OCI-LY3 (cell line): ENCODE measurements at regions not wholly inside any gene's neighbourhood (a gene's known extent, or its start where the extent isn't known, plus 50 kb on each side); places are given as distances from the start of the nearest gene placed in this dataset.

Experiments used
- H2AFZ ChIP-seq: fragments of 200-600, 300-600 bp; shearing (Covaris generic); 2 replicates; pipeline ENCODE4 v1.6.0; 2014; ENCODE audit warnings: antibody characterized with exemption, low read depth, low read length
- H3K27ac ChIP-seq: fragments of 200-600, 300-600 bp; sonication (generic); 2 replicates; pipeline ENCODE4 v1.5.1; 2014; ENCODE audit warnings: mild to moderate bottlenecking, low read length, moderate library complexity, mixed read lengths
- H3K27me3 ChIP-seq: fragments of 200-600, 300-600 bp; sonication (generic); 2 replicates; pipeline ENCODE4 v1.6.1; 2014; ENCODE audit warnings: low read depth, low read length, mixed read lengths
- H3K36me3 ChIP-seq: fragments of 200-600, 300-600 bp; sonication (generic); replicated peaks from 2 replicates; pipeline ENCODE3; 2014; ENCODE audit warnings: low read depth, low read length, mixed read lengths
- H3K4me1 ChIP-seq: fragments of 300-600, 200-600 bp; sonication (generic); 2 replicates; pipeline ENCODE4 v1.6.1; 2014; ENCODE audit warnings: low read length, mixed read lengths
- H3K4me2 ChIP-seq: fragments of 200-600, 300-600 bp; sonication (generic); 2 replicates; pipeline ENCODE4 v1.6.1; 2014; ENCODE audit warnings: low read length, mixed read lengths
- H3K4me3 ChIP-seq: fragments of 300-600, 200-600 bp; sonication (generic); 2 replicates; pipeline ENCODE4 v1.5.1; 2014; ENCODE audit warnings: antibody characterized with exemption, mild to moderate bottlenecking, low read length, moderate library complexity
- H3K79me2 ChIP-seq: fragments of 300-600, 200-600 bp; shearing (Covaris generic); 2 replicates; pipeline ENCODE4 v1.6.1; 2014; ENCODE audit warnings: mild to moderate bottlenecking, low read length, mixed read lengths
- H3K9ac ChIP-seq: fragments of 300-600, 200-600 bp; shearing (Covaris generic); 2 replicates; pipeline ENCODE4 v1.6.0; 2014; ENCODE audit warnings: mild to moderate bottlenecking, low read length, moderate library complexity
- H3K9me3 ChIP-seq: fragments of 200-600, 300-600 bp; shearing (Covaris generic); 2 replicates; pipeline ENCODE4 v1.6.1; 2014; ENCODE audit warnings: low read length, mixed read lengths; ENCODE audit not compliant: insufficient read depth
- H4K20me1 ChIP-seq: fragments of 200-600, 300-600 bp; sonication (generic); 2 replicates; pipeline ENCODE4 v1.6.1; 2016; ENCODE audit warnings: low read length, mixed read lengths; ENCODE audit not compliant: insufficient read depth
- CTCF ChIP-seq: fragments of 200-600, 300-600 bp; sonication (generic); IDR thresholded peaks from 2 replicates; pipeline ENCODE4 v1.5.1; 2014; ENCODE audit warnings: antibody characterized with exemption, low read length, low read depth
- EZH2phosphoT487 ChIP-seq: fragments of 200-600 bp; shearing (Covaris generic); IDR thresholded peaks from 2 replicates; pipeline ENCODE4 v1.6.1; 2018; ENCODE audit warnings: antibody characterized with exemption, mixed run types, low read depth

- TF ChIP-seq CTCF: no peak
- TF ChIP-seq EZH2phosphoT487: no peak
Measured at GRCh38 chr14:84922370-84922769, 607.6 kb upstream of the FLRT2 start.

DNA sequence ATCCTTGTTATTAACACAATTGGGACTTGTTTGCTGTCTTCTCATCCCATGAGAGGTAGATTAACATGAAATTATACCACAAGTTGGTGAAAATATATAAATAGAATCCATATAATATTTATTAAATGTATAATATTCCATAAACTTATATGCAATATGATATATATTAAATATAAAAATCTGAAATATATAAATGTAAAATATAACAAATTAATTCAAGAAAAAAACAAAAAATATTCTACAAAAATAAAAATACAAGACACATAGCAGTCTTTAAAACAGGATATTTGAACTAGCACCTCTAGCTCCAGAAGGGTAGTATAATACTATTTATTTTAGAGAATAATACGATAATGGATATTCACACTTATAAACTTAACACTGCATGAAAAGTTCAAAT lies 603.3 kb upstream of the FLRT2 start:
- Histone ChIP-seq H3K36me3 (no peaks in the 10 kb centered on the region), H3K4me3 (no peak overlapping the region), H3K9me3 (no peaks in the 10 kb centered on the region), H3K27ac (no peak overlapping the region), H3K9ac (no peak overlapping the region), H2AFZ (no peak overlapping the region; the same call in 1 of the 2 replicates), H3K4me2 (no peak overlapping the region), H3K27me3 (no peaks in the 10 kb centered on the region), H3K4me1 (no peaks in the 10 kb centered on the region), H4K20me1 (no peaks in the 10 kb centered on the region), H3K79me2 (no peaks in the 10 kb centered on the region)
- TF ChIP-seq CTCF (no peak), EZH2phosphoT487 (no peak)

More at GRCh38 chr14:84922370-84922769, 607.6 kb upstream of the FLRT2 start:
- H4K20me1 ChIP-seq: no peaks in the 10 kb centered on the region
- H3K4me1 ChIP-seq: no peaks in the 10 kb centered on the region
- no peak overlapping the region for H3K4me2 ChIP-seq
- no peaks in the 10 kb centered on the region for H3K9me3 ChIP-seq
- H3K79me2 ChIP-seq: no peaks in the 10 kb centered on the region
- no peak overlapping the region for H2AFZ ChIP-seq
- no peak overlapping the region for H3K4me3 ChIP-seq
- no peaks in the 10 kb centered on the region for H3K27me3 ChIP-seq
- H3K36me3 ChIP-seq: no peaks in the 10 kb centered on the region
- no peak overlapping the region for H3K9ac ChIP-seq
- no peak overlapping the region for H3K27ac ChIP-seq

DNA sequence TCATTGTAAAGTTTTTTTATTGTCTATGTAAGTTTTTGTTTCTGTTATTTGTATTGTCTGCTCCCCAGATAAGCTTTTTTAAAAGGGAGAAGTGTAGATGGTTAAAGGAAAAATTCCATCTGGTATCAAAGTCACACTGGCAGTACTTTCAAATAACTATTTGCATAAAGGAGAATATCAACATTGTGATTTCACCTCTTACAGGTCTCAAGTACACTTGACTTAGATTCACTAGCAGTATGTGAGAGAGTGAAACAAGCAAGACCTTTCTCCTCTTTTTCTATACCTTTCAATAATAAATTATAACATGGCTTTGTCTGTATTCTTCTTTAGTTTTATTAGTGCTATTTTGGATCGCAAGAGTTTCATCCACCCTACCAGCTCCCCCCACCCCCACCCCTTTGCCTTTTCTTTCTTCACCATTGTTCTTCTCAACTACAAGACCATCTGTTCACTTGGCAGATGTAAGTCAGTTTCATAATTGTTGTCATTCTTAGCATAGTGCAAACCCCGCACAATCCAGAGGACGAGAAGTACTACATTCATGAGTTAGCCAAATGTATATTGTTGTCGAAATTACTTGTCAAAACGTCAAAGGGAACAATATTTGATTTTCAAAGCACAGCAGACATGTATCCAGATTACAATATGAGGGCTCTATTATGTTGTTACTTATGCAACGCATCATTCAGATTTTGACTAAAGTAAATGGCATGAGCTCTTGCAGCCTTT lies 602.7 kb upstream of the FLRT2 start:
- Histone ChIP-seq H3K9ac (no peak overlapping the region), H3K9me3 (no peaks in the 10 kb centered on the region), H3K4me2 (no peak overlapping the region), H3K79me2 (no peaks in the 10 kb centered on the region), H3K4me1 (no peaks in the 10 kb centered on the region), H3K36me3 (no peaks in the 10 kb centered on the region), H3K27ac (no peak overlapping the region), H3K27me3 (no peaks in the 10 kb centered on the region), H4K20me1 (no peaks in the 10 kb centered on the region), H3K4me3 (no peak overlapping the region), H2AFZ (no peak overlapping the region)
- TF ChIP-seq CTCF: no peak
- no peak for TF ChIP-seq EZH2phosphoT487

GRCh38 chr14:84929086-84929485 lies 600.9 kb upstream of the FLRT2 start:
- Histone ChIP-seq H3K4me3 (no peak overlapping the region), H3K27me3 (no peaks in the 10 kb centered on the region), H3K36me3 (no peaks in the 10 kb centered on the region), H3K9ac (no peak overlapping the region), H2AFZ (no peak overlapping the region), H3K4me1 (no peaks in the 10 kb centered on the region), H3K4me2 (no peak overlapping the region), H3K27ac (no peak overlapping the region), H4K20me1 (no peaks in the 10 kb centered on the region), H3K9me3 (no peaks in the 10 kb centered on the region), H3K79me2 (no peaks in the 10 kb centered on the region)
- TF ChIP-seq CTCF (no peak), EZH2phosphoT487 (no peak)
